GM18498 (cell line): ENCODE measurements at regions not wholly inside any gene's neighbourhood (a gene's known extent, or its start where the extent isn't known, plus 50 kb on each side); places are given as distances from the start of the nearest gene placed in this dataset.
A peak's percentile ranks its signal among the peaks of the same experiment; 100 is the strongest.

Source experiments
- ATAC-seq: cut with Tn5 transposase; IDR thresholded peaks from one replicate; pipeline ENCODE4 v1.9.1; 2021; ENCODE audit warnings: mild to moderate bottlenecking, moderate library complexity; ENCODE audit not compliant: unreplicated experiment

DNA sequence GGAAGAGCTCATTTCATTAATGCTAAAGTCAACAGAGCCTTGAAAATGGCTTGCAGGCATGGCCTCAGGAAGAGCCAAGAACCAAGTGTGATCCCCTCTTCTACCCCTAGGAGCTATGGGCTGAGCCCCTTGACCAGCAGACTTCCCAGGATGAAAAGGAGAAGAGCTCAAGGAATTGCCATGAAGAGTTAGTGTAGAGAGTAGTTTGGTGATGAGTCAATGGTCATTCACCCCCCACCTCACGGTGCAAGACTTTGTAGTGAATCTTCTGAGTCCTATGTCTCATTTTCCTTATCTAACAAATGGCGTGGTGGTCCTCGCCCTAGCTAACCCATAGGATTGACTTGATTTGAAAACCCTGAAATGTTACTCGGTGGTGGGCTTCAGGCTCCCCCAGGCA, 422.4 kb upstream of the CADM1 start:
- ATAC-seq, result no peak

DNA sequence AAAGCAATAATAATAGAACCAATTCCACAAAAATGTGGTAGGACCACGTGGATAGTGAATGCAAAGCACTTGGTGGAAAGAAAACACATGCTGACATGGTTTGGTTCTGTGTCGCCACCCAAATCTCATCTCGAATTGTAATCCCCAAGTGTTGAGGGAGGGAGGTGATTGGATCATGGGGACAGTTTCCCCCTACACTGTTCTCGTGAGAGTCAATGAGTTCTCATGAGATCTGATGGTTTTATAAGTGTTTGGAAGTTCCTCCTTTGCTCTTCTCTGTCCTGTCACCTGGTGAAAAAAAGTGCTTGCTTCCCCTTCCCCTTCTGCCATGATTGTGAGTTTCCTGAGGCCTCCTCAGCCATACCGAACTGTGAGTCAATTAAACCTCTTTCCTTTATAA, 421.9 kb upstream of the CADM1 start:
- ATAC-seq, result no peak

DNA sequence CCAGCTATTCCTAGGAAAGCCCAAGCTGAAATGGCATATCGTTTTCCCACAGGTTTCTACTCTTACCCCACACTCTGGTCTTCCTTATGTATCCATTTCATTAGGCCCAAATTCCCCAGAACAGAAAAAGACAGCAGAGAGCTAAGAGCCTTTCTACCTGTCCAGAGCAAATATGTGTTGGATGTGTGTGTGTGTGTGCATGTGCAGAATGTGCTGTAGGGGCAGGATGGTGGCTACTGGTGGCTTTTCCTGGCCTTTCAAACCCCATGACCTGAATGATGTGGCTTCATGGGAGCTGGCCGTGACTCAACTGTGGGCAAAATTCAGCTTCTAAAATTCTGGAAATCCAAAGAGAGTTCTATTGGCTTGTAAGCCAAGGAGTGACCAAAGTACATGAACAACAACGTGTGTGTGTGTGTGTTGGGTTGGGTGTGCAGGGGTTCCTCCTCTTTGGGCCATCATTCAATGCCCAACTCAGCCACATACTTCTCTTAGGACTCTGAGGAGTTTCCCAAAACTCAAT, 421.4 kb upstream of the CADM1 start:
- ATAC-seq, result no peak

DNA sequence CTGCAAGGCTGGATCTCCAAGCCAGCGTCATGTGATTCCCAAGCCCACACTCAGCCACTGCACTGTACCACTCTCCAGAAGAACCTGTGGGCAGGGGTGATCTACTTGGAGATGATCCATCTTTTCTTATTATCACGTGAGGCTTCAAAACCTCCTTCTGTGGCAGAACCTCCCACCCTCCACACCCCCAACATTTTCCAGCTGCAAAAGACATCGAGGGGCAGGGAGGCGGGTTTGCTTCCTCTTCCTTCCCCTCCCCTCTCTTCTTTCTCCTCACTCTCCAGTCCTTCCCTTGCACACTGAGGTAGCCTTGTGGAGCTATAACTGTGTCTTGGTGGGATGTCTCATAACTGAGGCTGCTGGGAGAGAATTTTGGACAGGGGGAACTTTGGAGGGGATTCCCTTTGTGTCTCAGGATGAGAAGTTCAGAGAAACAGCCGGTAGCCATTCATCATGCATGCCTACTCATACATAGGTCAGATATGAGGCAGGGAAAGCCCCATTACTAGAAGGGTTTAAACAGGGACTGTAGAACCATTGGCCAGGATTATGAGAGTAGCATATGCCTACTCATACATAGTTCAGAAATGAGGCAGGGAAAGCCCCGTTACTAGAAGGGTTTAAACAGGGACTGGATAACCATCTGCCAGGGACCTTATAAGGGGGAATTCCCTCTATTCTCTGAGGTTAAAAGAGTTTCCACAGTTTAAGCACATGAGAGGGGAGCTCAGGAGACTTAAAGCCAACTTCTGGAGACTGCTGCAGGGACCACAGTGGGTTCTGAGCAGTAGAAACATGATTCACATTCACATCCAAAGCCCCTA, 420.7 kb upstream of the CADM1 start:
- ATAC-seq, result peak; percentile 77

DNA sequence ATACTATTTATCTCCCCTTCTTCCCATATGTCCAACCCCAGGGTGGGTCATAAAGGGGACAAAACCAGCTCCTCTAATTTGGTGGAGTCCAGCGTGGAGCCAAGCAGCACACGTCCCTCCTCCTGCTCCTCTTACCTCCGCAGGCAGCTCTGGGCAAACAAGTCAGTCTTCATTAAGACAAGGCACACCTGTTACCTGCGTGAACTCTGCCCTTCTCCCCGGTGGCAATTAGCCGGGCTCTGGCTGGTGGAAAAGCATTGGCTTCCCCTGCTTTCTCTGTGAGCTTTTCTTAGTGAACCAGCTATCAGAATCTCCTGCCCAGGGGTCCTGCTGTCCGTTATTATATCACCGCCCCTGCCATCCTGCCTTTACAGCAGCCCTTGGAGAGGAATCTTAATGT, 418.7 kb upstream of the CADM1 start:
- ATAC-seq, result no peak

DNA sequence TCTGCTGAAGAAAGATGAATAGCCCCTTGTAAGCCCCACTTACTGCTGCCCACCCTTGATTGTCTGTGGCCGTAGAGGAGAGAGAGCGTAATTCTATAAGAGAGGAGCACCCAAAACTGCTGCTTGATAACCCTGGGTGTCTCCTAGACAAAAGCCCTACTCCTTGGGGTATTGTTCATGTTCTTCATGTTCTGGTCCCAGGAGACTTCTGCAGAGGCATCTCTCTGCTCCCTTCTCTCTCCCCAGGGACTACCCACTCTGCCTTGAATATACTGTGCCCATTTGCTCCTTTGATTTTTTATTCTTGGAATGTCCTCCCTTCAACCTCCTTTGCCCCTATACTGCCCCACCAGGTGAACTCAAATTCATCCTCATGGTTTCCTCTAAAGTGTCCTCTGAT, 417.8 kb upstream of the CADM1 start:
- no peak for ATAC-seq

DNA sequence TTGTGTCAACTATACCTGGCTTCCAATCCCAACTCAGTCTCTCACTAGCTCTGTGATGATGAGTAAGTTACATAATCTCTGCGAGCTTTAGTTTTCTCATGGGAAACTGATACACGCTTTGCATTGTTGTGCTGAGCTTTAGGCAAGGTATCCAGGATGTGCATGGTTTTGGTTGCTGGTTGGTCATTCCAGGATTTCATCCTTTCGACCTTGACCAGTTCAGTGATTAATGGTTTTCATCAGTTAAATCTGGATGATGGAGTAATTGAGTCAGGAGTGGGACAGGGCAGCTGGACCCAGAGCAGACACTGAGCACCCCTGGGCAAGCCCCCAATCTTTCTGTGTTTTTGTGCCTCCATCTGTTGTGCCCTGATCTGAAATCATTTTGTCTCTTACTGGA, 417.3 kb upstream of the CADM1 start:
- ATAC-seq, result no peak

DNA sequence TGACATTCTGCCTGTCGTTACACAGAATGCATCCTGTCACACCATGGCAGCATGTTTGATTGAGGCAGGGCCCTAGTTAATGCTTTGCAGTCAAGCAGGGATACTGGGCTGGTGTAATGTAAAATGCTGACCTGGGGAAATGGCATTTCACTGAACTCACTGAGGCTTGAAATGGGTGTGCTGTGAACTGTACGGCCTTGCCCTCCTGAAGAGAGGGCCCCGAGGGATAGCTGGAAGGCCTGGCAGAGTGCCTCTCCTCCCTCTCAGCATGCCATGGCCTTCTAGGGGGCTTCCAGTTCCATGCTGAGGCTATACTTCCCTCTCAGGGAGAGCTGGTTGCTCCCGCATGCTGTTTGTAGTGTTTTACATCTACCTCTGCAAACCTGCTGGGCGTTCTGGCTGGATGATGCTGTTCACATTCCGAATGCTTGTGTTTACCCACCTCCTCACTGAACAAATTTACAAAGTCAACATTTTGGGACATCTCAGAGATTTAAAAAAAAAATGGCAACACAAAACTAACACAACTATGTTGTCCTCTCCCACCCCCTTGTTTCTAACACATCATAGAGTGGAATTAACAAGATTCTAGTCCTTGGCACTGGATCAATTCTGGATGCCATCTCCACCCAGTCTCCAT, 416.7 kb upstream of the CADM1 start:
- ATAC-seq, result no peak

DNA sequence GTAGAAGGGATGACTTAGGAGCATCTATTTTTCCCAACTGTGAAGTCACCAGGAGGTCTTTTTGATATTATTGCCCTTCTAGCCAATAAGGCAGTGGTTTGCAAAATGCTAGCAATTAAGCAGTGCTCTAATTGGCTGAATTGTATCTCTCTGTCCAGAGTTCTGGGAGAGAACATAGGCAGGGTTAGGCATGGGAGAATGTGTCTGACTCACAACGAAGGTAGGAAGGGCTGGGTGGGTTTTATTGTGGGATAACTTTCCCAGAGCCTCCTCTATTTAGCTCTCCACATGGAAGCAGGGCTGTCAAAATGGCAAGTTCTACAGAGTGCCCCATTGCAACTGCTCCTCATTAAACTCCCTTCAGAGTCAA, 415.9 kb upstream of the CADM1 start:
- peak; percentile 18 for ATAC-seq

DNA sequence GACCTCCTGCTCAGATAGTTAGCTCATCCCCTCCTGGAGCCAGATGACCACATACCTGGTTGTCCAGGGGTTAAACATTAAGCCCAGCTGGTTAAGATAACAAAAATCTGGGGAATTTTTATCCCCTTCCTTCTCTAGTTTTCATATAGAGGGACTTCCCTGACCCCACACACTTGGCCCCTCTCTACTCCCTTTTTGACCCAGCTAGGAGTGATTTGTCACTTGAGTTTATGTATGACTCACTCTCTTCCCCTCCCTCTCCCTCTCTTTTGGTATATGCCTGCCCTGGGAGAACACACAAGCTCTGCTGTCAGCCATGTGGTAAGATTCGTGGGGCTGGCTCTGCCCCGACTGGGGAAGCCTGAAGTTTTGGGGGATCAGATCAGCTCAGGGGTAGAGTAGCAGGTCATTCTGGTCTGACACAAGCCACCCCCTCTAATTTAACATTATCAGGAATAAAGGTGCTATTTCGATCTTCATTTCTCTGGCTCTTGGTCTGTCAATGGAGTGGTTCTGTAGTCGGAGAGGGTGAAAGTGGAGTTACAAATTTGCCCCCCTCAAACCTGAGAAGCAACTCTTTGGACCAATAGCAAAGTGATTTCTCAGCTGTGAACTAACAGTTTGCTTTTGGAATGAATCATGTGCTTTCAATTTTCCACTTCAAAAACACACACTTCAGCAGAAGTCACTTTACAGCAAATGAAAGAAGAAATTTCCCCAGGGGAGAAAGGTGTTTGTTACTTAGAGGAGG, 415.3 kb upstream of the CADM1 start:
- peak; percentile 68 for ATAC-seq

DNA sequence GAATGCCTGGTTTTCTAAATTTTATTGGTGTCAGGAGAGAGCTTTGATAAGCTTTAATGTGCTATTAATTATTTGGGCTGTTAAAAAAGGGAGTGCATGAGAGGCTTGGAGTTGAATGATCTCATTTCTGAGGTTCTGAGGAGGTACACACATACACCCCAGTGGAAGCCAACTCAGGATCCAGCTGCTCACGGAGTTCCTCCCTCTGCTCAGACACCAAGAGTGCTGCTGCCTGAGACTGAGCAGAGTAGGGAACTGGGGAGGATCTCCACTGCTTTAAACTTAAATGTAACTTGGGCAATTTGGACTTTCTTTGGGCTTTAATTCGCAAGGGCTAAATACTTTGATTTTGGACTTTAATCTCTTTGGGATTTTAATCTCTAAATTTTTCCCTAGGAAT, 414.4 kb upstream of the CADM1 start:
- ATAC-seq, result no peak

DNA sequence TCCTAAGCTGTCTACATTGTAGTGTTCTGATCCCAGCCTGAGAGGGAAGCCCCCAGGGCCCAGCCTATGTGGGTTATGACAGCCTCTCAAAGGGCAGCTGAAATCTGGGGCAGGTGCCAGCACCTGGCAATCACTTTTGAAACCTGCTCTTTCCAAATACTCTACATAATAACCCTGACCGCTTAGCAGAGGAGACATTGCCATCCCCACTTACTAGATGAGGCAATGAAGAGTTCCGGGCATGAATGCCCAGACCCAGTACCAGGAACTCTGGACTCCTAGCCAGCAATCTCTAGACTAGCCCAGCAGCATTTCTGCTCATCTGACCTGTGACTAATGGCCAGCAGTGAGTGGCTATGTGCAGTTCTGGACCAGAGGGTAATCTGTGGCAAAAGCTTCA, 412.4 kb upstream of the CADM1 start:
- no peak for ATAC-seq

DNA sequence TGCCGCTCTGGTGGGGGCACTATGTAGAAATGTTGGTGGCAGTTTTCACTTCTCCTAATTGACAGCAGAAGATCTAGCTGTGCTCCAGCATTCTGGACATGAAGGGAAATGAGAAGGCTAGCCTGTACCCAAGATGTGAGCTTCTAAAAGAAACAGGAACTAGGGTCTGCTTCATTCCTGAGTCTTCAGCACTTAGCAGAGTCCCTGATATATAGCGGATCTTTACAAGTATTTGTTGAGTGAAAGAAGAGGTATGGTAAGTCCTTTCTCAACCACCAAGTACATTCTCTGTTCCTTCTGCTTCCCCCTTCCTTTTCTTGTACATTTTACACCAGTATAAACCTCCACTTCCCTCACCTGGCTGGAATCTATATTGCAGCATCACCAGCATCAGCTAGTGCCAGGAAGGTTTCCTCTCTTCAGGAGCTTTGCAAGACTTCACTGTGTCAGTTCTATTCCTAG, 408.3 kb upstream of the CADM1 start:
- ATAC-seq, result peak; percentile 75

DNA sequence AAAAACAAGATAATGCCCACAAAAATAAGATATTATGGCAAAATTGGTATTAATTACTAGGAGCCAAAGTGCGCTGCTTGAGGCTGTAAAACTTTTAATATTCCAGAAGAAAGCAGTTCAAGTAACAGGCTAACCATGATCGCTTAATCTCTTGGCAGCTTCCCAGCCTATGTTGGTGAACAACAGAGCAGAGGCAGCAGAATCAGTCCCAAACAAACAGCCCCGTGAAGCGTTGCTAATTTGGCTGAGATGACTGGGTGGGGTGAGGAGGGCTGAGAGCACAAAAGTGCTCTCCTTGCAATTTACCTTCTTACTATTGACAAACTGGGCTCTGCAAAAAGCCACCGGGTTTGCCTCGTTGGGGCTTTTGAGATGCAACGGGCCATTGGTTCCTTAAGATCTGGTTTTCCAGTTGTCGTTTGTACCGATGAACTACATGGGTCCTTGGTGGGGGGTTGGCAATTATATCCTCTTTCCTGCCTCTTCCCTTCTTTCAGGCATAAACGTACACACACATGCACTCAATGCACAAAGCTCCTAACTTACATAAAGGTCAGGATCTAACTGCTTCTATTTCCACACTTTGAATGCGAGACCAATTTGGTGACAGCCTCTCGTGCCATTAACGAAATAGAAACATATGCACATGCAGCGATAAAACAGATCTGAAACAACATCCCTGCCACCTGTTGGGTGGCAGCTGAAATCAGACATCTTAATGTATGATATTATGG, 407.6 kb upstream of the CADM1 start:
- no peak for ATAC-seq

DNA sequence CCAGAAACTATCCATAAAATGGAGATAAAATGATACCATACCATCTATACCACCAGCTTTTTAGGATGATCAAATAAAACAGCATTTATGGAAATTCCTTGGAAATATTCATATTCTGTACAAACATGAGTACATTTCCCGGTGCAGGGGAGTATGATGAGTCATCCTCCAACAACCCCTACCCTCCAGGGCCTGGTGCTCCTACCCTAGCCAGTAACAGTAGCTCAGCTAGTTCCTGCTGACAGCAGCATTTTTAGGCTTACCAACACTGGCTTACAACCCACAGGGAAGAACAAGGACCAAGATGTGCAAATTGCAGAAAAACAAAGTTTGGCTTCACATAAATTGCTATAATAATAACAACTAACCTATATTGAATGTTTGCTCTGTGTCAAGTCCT, 406.2 kb upstream of the CADM1 start:
- ATAC-seq, result no peak

DNA sequence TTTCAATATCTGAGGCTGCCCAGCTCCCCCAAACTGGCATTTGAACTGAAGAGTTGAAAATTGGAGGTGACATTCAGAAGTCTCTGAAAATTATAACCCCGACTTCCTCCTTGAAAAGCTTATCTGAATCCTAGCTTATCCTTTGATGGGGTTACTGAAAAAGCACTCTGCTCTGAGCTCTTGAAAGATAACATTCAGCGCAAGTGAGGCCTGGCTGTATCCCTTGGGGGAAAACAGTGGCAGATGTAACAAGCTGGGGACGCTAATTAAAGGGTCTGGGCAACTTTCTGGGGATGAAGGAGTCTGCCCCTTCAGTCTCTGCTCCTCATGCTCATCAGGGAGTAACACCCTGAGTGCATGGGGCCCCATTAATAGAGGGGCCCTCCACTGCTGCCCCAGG, 402.0 kb upstream of the CADM1 start:
- ATAC-seq, result no peak

DNA sequence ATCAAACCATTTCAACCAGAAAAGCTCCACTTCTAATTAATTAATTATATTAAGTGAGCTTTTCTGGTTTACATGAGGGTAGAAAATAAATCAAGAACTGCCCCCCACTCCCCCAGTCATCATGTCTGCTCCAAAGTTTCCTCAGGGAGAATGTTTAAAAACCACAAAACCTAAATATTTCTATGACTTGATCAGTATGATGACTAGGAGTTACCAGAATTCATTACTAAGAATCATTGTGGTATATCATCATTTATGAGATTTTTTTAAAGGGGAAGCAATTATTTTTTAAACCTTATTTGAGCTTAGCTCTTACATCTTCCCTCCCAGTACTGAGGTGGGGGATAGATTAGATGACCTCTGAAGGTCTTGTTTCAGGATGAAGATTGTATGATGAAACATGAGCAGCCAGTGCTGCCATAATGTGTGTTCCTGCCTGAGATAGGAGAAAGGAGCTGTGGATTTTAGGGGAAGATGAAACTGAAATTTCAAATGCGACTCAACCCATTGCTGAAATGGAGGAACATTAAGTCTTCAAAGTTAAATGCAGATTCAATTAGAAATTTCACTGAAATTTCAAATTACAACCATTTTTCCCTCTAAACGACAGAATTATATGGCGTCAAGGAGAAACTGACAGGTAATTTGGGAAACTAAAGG, 401.3 kb upstream of the CADM1 start:
- no peak for ATAC-seq

DNA sequence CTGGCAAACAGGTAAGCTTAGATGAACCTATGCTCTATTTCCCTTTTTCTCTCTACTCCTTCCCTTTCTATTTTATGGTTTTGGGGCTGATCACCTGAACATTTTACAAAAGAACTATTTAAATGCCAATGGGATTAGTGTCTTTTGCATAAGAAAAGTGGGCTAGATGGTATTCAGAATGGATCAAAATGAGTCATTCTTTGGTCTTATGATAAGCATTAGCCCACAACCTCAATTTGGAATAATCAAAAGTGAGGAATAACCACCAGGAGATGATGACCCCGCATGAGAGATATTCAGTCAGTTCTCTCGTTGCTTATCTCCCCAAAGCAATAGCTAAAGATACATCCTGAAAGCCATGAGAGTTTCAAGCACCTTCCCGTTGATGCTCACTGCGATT, 399.0 kb upstream of the CADM1 start:
- ATAC-seq, result no peak

DNA sequence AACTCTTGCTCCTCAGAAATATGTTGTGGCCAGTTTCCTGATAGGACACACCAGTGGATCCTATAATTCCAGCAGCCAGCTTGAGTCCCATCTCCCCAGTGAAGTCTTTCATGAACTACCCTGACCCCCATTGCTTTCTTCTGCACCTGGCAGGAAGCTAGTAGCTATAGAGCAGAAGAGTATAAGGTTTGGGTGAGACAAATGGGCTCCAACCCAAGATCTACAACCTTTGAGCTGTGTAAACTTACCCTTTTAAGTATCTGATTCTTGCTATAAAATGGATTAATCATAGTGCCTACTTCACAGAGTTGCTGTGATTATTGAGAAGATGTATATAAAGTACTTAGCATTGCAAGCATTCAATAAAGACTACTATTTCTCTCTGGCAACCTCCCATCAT, 396.9 kb upstream of the CADM1 start:
- ATAC-seq, result no peak

DNA sequence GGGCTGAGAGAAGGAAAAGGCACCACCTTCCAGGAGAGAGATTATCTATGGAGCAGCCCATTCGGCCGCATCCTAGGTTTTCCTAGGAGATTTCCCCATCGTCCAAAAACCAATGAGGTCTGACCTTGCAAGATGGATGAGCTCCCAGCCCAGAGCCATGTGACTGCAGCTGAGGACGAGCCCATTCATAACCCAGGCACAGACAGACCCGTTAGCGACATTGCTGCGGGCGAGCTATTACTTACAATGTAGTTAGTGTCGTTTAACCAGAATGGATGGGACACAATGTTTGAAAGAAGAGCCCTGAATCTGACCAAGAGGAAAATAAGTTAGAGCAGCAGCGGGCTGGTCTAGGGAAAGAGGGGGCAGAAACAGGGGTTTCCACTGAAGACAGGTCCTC, 395.9 kb upstream of the CADM1 start:
- ATAC-seq, result no peak

DNA sequence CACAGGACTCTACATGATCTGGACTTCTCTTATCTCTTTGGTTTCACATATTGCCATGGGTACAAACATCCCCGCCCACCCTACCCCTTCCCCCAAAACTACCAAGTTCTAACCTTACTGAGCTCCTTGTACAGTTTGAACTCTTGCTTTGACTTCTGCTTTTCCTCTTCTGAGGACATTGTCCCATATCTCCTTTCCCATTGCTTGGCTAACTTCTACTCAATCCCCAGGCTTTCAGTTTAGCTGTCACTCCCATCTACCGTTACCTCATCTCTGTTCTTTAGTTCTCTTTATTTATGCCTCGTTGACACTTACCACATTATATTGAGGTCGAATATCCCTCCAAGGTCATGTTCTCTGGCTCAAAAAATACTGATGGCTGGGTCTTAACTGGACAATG, 393.5 kb upstream of the CADM1 start:
- ATAC-seq, result no peak
